Head of caudate nucleus (tissue), 42 donors: ENCODE measurements at regions not wholly inside any gene's neighbourhood (a gene's known extent, or its start where the extent isn't known, plus 50 kb on each side); places are given as distances from the start of the nearest gene placed in this dataset.

ENCODE experiments used
- DNase-seq, 42 donors: peaks; one replicate each; pipeline versions ENCODE4 v3.0.0 to v3.0.0-alpha.2; 2020 to 2021; ENCODE audit warnings: mixed read lengths in 7 of 42
- intact Hi-C: fragments of 100-400 bp; cut with DNase I; formaldehyde crosslinking; loops from one replicate; pipeline ENCODE4 v1.15.0; 2022

- intact Hi-C loops: no loop called here
- no peak for DNase-seq
These were observed 263.5 kb downstream of the LMO4 start for GRCh38 chr1:87592156-87592555.

- intact Hi-C loops: no loop called here
- no peak for DNase-seq
These were observed 266.2 kb downstream of the LMO4 start for GRCh38 chr1:87594736-87595383.

- no peak for DNase-seq
- intact Hi-C loops: no loop called here
These were observed 266.7 kb downstream of the LMO4 start for GRCh38 chr1:87595384-87595781.

- no peak for DNase-seq
- intact Hi-C loops: no loop called here
These were observed 269.7 kb downstream of the LMO4 start for GRCh38 chr1:87598429-87598828.

DNA sequence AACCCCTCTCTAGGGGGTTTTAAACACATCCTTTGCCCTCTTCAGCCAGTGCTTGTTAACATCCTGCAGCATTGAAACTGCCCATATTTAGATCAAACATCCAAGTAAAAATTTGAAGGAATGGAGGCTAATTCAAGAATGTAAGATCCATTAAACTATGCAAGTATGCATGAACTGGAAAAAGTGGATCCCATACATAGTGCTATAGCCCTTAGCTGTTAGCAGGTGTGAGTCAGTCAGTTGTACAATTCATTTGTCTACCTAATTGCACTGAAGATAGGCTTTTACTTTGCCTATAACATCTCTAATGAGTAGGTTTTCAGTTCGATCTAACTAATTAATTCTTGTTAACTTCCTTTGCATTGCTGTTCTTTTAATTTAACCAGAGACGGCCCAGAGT lies 270.9 kb downstream of the LMO4 start:
- intact Hi-C loops: no loop called here
- DNase-seq: no peak

DNA sequence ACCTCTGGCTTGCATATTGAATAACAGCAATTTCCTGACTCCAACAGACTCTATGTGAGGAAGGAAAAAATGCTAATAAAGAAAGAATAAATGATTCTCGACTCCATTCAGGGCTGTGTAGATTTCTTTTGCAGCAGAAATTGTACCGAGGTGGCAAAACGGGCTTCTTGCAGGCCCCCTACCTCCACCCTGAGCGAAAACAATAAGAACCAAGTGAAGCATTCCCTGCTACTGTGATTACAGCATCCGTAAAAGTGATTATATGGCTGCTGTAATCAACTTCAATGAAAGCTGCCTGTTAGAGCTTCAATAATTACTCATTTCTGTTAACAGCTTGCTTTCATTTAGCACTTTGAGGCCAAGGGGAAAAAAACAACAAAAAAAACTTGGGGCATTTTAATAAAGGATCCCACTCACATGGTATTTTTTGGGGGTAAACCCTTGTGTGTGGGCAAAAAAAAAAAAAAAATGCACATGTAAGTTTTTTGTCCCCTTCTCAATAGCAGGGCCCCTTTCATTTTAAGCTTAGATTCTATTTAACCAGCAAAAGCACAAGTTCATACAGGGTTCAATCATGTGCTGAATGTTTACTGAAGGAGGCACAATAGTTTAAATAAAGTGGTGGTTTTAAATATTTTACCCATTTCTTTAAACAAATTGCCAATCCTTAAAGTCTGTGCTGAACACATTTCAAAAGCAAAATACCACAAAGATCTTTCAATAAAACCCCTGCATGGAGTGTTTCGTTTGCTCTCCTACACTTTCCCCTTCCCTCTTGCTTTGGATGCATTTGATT lies 271.6 kb downstream of the LMO4 start:
- intact Hi-C loops: no loop called here
- no peak for DNase-seq

DNA sequence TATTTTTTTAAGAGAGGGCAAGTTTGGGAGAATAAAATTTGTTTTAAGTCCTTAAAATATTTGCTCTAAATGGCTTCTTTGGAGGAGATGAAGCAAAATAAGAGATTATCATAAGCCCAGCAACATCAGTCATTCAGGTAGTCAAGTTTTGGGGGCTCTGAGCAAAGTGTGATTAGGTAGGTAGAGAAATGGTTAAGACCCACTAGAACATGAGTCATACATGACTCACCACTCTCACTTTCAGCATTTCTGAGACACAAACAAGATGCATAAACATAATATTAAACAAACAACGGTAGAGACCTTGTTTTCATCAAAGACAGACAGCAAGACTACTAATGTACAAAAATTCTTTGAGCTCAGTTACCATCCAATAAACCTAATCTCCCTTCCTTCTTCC lies 272.2 kb downstream of the LMO4 start:
- intact Hi-C loops: no loop called here
- no peak for DNase-seq

GRCh38 chr1:87603626-87604025 lies 274.9 kb downstream of the LMO4 start:
- DNase-seq: no peak
- intact Hi-C loops: no loop called here

GRCh38 chr1:87612956-87613355 lies 284.3 kb downstream of the LMO4 start:
- no peak for DNase-seq
- intact Hi-C loops: no loop called here

GRCh38 chr1:87615491-87615890 lies 286.8 kb downstream of the LMO4 start:
- no peak for DNase-seq
- intact Hi-C loops: no loop called here

DNA sequence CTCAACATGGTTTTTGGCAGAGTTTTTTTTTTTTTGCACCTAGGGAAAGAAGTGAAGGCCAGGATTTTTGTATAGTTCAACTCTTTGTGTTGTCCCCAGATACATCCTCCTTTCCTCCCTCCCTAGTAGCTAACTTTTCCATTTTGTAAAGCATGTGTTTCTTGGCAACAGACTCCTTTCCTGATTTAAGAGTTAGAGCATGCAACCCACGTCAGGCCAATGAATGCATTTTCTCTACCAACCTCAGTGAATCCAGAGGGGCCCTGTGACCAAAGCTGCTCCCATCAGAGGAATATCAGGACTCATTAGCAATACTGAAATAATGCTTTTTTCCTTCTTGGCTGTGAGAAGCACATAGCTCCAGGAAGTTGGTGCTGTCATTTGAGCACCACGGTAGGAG lies 287.2 kb downstream of the LMO4 start:
- DNase-seq: no peak
- intact Hi-C loops: no loop called here

- DNase-seq: no peak
- intact Hi-C loops: no loop called here
These were observed 292.1 kb downstream of the LMO4 start for GRCh38 chr1:87620807-87621206.

GRCh38 chr1:87629673-87630072 lies 301.0 kb downstream of the LMO4 start:
- intact Hi-C loops: no loop called here

GRCh38 chr1:87632232-87632631 lies 303.6 kb downstream of the LMO4 start:
- no peak for DNase-seq
- intact Hi-C loops: no loop called here

More at GRCh38 chr1:87629673-87630072, 301.0 kb downstream of the LMO4 start:
- DNase-seq: no peak

DNA sequence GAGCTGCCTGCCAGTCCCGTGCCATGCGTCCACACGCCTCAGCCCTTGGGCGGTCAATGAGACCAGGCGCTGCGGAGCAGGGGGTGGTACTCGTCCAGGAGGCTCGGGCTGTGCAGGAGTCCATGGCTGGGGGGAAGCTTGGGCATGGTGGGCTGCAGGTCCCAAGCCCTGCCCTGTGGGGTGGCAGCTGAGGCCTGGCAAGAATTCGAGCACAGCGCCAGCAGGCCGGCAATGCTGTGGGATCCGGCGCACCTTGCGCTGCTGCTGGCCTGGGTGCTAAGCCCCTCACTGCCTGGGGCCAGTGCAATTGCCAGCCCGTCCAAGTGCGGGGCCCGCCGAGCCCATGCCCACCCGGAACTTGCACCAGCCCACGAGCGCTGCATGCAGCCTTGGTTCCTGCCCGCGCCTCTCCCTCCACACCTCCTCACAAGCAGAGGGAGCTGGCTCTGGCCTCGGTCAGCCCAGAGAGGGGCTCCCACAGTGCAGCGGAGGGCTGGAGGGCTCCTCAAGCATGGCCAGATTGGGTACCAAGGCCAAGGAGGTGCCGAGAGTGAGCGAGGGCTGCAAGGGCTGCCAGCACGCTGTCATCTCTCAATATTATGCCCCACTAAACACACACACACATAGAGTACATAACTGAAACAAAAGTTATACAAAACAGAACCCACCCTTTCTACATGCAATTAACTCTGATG lies 307.7 kb downstream of the LMO4 start:
- no peak for DNase-seq
- intact Hi-C loops: no loop called here

GRCh38 chr1:87638636-87639035 lies 310.0 kb downstream of the LMO4 start:
- intact Hi-C loops: no loop called here
- no peak for DNase-seq

DNA sequence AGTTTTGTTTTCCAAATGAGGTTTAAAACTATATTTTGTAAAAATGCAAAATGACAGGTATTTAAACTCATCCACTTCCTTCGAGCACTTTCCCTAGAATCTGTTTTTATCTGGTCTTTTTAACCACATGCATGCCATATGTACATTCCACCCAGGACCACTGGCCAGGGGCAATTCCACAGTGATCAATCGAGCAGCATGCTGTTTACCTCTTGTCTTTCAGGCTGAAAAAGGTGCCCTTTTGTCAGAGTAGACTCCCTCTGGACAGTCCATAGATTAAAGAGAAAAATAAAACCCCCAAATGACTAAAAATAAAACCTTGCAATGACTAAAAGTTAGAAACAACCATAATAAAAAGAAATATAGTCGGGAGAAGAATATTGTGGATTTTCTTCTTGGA lies 313.3 kb downstream of the LMO4 start:
- intact Hi-C loops: no loop called here
- no peak for DNase-seq

DNA sequence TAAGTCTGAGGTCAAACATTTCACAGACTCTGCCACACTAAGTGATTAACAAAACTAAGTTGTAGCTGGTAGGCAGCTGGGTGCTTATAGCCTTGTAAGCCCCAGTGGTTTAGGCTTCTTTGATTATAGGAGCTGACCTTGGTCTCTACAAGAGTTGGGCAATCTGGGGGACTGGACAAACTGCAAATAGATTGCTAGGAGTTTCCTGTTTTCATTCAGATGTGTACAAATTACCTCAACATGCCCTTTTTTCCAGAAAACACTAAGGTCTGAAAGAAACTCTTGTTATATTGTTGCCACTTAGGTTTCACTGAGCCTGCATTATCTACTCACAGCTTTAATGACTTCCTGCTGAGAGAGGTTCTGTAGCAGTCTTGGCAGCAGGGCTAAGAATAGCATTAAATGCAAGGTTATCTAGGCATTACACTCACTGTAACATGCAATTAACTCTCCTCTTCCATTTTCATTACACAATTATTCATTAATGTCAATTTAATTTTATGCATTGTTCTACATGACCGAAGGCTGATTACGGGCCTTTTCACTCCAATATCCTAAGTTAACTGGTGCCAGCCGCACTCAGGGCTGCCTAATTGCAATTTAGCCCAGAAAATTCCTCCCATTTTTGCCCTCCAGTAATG lies 314.0 kb downstream of the LMO4 start:
- intact Hi-C loops: no loop called here
- DNase-seq: no peak

DNA sequence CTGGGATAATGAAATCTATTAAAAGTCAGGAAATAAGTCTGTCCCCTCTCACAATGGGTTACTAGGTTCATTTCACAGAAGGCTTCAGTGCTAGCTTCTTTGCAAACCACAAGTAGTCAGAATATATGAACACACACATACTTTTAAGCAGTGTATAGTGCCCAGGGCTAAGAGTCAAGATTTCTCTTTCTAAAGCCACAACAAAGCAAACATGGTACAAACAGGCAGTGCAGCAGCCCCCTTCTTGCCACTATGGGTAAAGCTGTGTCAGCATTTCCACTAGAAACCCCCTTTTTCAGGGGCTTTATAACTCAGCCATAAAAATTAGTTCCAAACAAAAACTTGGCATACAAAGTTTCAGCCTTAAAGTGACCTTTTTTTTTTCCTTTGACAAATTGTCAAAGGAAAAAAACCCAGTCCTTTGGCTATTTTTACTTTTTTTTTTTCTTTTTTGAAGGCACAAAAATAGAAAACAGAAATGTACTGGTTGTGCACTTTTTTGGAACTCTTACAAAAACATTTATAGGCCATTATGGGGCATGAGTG lies 315.4 kb downstream of the LMO4 start:
- DNase-seq: no peak
- intact Hi-C loops: no loop called here
